HuH-7 (cell line): ENCODE measurements at regions not wholly inside any gene's neighbourhood (a gene's known extent, or its start where the extent isn't known, plus 50 kb on each side); places are given as distances from the start of the nearest gene placed in this dataset.
"Not testable (repeated sequence)": the region's sequence is repeated elsewhere in the genome, so short reads cannot be mapped to it uniquely, and the experiment has no call there.

ENCODE experiments used
- DNase-seq: peaks from one replicate; pipeline ENCODE4 v3.0.0; 2011; ENCODE audit warnings: low spot score

GRCh38 chr16:52727849-52728248 lies 180.9 kb upstream of the TOX3 start:
- DNase-seq, result no peak

- DNase-seq, result no peak
These were observed 180.5 kb upstream of the TOX3 start for GRCh38 chr16:52727441-52727840.

DNA sequence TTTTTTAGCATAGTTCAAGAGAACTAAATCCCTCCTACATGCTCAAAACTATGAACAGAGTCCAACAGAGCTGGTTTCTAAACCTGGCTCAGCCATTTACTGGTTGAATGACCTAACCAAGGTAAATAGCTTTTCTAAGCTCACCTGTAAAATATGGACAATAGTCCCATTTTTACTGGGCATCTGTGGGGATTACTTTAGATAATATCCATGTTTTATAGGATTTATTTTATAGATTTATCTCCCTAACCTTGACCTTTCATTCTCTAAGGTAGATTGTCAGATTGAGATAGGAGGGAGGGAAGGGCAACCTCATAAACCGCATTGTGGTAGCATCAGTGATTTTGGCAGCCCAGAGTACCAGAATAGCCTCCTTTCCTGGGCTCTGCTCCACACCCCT lies 178.5 kb upstream of the TOX3 start:
- DNase-seq, result no peak

- DNase-seq, result no peak
These were observed 178.1 kb upstream of the TOX3 start for GRCh38 chr16:52725043-52725442.

DNA sequence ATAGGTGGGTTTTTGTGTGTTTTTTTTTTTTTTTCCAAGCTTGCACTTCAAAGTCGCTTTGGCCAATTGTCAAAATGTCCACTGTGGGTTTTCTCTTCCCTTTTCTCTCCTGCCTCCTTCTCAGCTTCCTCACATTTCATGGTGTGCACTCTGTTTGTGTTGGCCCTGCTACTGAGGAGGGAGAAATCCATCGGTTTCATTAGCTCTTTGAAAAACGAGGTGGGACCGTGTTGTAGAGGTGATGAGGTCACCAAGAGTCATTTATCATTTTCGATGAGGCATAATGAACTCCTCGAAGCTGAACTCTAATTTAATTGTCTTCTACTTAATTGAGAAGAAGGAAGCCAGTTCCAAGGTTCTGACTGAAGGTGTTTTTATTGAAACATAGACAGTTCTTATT lies 174.4 kb upstream of the TOX3 start:
- no peak for DNase-seq

- no peak for DNase-seq
These were observed 171.1 kb upstream of the TOX3 start for GRCh38 chr16:52718046-52718445.

DNA sequence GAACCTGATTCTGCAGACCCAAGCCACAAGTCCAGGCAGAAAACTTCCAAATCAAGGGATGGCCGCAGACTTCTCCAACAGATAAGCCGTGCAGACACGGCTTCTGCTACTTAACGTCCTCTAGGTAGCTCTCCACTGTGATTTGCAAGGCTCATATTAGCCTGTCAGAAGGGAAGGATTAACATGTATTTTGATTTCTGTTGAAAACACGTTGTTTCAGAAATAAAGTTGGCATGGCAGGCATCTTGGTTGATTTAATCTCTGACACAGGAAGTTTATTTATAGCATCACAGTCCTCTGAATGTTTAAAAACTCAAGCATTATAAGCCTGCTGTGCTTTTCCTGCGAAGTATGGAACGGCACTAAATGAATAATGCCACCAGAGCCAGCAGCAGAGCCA lies 166.8 kb upstream of the TOX3 start:
- no peak for DNase-seq

- no peak for DNase-seq
These were observed 162.4 kb upstream of the TOX3 start for GRCh38 chr16:52709306-52709705.

GRCh38 chr16:52708476-52708875 lies 161.5 kb upstream of the TOX3 start:
- no peak for DNase-seq

GRCh38 chr16:52707676-52708337 lies 160.9 kb upstream of the TOX3 start:
- no peak for DNase-seq

DNA sequence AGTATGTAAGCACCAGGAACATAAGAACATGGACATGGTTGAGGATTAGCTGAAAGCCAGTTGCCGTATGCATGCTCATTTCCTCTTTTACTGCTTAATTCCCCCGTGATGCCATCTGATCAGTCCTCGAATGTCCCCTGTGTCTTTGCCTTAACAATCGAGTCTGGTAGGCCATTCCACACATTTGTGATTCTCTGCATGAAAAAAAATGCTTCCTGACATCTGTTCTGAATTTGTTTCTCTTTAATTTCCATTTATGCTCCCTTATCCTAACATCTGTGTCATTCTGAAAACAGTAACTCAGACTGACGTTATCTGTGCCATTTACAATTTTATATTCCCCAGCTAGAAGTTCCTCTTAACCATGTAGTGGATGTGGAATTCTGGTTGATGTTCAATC lies 158.2 kb upstream of the TOX3 start:
- DNase-seq, result no peak

GRCh38 chr16:52697971-52698370 lies 151.0 kb upstream of the TOX3 start:
- no peak for DNase-seq

- no peak for DNase-seq
These were observed 149.2 kb upstream of the TOX3 start for GRCh38 chr16:52696126-52696525.

GRCh38 chr16:52690468-52690867 lies 143.5 kb upstream of the TOX3 start:
- DNase-seq, result no peak

- no peak for DNase-seq
These were observed 134.1 kb upstream of the TOX3 start for GRCh38 chr16:52680993-52681392.

GRCh38 chr16:52677501-52677900 lies 130.6 kb upstream of the TOX3 start:
- no peak for DNase-seq

DNA sequence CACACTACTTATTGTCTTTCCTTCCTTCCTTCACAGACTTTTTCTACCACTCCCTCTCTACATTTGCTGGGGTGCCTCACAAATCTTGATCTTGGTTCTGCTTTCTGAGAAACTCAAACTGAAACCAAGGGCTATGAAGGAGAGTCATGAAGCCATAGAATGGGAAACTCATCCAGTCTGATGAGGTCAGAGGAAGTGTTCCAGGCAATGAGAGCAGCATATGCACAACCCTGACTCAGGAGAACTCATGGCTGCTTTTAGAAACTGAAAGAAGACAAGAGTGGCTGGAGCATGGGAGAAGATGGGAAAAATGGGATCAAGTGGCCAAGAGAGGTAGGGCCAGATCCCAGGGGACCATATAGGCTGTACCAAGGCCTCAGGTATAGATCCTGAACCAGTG lies 130.0 kb upstream of the TOX3 start:
- DNase-seq, result no peak

DNA sequence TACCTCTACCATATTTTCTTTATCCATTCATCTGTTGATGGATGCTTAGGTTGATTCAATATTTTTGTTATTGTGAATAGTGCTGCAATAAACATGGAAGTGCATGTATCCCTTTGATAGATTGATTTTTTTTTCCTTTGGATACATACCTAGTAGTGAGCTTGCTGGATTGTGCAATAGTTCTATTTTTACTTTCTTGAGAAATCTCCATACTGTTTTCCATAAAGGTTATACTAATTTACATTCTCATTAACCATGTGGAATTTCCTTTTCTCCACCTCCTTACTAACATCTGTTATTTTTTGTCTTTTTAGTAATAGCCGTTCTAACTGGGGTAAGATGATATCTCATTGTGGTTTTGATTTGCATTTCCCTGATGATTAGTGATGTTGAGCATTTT lies 124.6 kb upstream of the TOX3 start:
- no peak for DNase-seq

GRCh38 chr16:52657924-52658323 lies 111.0 kb upstream of the TOX3 start:
- no peak for DNase-seq

DNA sequence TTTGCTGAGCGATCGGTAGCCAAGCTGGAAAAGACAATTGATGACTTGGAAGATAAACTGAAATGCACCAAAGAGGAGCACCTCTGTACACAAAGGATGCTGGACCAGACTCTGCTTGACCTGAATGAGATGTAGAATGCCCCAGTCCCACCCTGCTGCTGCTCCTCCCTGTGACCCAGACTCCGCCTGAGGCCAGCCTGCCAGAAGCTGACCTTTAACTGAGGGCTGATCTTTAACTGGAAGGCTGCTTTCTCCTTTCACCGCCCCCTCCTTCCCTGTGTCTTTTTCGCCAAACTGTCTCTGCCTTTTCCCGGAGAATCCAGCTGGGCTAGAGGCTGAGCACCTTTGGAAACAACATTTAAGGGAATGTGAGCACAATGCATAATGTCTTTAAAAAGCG lies 109.0 kb upstream of the TOX3 start:
- DNase-seq, result not testable (repeated sequence)

DNA sequence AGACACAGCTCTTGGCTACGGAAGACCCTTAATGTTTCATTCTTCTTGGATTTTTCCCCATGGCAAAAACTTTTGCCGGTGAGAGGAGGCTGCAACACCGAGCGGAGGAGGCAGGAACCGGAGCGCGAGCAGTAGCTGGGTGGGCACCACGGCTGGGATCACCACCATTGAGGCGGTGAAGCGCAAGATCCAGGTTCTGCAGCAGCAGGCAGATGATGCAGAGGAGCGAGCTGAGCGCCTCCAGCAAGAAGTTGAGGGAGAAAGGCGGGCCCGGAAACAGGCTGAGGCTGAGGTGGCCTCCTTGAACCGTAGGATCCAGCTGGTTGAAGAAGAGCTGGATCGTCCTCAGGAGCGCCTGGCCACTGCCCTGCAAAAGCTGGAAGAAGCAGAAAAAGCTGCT lies 108.2 kb upstream of the TOX3 start:
- DNase-seq, result not testable (repeated sequence)

DNA sequence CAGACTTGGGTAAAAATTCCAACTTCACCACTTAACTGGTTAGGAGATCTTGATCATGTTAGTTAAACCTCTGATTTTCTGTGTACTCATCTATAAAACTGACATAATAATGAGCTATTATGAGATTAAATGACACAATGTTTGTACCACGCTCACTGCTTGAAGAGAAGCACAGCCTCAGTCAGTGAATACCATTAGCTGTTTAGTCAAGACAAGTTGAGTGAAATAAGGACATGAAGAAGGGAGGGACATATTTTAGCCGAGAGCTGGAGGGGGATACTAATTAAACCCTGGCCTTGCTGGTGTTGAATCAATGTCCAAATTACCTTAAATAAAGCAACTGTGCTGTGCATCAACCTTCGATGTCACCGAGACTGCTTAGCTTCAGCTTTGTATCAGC lies 105.1 kb upstream of the TOX3 start:
- no peak for DNase-seq

DNA sequence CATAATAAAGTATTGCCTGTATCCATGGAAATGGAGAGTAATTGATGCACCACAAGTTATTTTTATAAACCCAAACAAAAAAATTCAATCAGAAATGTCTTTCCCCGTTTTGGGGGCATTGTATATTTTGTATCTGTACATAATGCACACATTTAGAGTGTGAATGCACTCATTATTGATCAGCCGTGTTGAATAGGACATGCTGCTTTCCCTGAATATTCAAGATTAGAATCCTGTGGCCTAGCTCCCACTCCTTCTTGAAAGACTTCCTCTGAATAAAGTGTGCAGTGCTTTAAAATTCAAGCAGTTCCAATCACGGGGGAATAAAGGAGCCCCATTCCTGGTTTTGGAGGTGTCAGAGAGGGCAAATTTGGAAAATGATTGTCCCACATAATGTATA lies 103.8 kb upstream of the TOX3 start:
- DNase-seq, result no peak

DNA sequence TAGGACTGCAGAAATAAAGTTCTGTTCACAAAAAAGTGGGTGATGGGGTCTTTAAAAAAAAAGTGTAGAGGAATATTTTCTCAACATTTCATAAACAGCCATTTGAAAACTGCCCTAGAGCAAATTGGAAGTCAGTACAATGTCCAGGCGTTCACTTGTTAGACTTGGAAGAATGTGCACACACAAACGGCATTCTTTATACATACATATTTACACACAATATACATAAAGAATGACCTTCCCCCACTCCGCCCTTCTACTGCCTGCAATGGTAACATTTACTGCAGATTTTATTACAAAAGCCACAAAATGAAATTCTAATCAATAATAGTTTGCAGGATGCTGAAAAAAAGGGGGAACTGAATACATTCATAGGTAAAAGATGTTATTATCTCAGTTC lies 103.4 kb upstream of the TOX3 start:
- no peak for DNase-seq

DNA sequence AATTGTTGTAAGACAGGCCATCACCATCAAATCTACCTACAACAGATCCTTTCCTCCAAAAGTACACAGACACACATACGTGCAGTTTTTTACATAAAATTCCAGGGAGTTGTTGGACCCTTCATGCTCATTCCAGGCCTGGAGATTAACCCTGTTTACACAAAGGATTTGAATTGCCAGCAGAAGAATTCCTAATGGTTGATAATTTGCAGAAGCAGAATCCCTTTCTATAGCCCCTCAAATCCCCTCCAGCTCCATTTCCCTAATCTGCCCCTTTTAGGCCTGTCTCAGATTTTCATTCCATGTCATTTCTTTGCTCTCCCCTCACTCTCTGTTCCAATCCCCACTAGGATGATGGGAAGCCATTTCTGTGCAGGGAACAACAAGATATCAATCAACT lies 102.9 kb upstream of the TOX3 start:
- no peak for DNase-seq
